ENCODE measurements at regions not wholly inside any gene's neighbourhood (a gene's known extent, or its start where the extent isn't known, plus 50 kb on each side); places are given as distances from the start of the nearest gene placed in this dataset.

DNA sequence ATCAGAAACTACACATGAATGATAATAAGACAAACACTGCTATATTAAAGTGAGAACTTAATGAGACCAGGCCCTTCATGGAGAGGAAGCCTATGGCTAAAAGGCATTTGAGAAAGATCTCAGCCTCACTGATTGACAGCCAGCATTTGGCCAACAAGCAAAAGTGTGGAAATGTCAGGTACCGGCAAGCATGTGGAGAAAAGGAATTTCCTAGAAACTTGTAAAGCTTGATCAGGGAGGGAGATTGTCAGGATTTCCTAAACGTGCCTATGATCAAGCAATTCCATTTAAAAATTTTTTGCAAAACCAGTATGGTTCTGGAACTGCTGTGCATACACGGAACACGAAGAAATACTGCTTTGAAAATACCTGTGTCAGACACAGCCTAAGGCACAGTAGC, 220.3 kb upstream of the ATP10A start:
- H3K4me3 Mint-ChIP-seq (ENCODE audit: unreplicated experiment) = peak overlapping the region; percentile 94
- no peaks in the 10 kb centered on the region for H3K9me3 Mint-ChIP-seq (ENCODE audit: unreplicated experiment)
- peaks cover 15% of the 10 kb centered on the region for H3K36me3 Mint-ChIP-seq (ENCODE audit: insufficient read depth, unreplicated experiment)
- no peaks in the 10 kb centered on the region for H3K4me1 ChIP-seq
- no peaks in the 10 kb centered on the region for H3K9me3 ChIP-seq
- DNase-seq = no peak
- TF ChIP-seq, protein P1, sequence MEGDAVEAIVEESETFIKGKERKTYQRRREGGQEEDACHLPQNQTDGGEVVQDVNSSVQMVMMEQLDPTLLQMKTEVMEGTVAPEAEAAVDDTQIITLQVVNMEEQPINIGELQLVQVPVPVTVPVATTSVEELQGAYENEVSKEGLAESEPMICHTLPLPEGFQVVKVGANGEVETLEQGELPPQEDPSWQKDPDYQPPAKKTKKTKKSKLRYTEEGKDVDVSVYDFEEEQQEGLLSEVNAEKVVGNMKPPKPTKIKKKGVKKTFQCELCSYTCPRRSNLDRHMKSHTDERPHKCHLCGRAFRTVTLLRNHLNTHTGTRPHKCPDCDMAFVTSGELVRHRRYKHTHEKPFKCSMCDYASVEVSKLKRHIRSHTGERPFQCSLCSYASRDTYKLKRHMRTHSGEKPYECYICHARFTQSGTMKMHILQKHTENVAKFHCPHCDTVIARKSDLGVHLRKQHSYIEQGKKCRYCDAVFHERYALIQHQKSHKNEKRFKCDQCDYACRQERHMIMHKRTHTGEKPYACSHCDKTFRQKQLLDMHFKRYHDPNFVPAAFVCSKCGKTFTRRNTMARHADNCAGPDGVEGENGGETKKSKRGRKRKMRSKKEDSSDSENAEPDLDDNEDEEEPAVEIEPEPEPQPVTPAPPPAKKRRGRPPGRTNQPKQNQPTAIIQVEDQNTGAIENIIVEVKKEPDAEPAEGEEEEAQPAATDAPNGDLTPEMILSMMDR (IDR thresholded peaks at IDR 0.05; ENCODE audit: insufficient read depth in 1 of 2, low read depth in 1 of 2, low read length in 1 of 2, severe bottlenecking in 1 of 2, unreplicated experiment in 1 of 2) = no peak
- no peaks in the 10 kb centered on the region for H3K27me3 ChIP-seq (replicated peaks; ENCODE audit: control insufficient read depth, insufficient read depth, low read length)
- POLR2A ChIA-PET = no interaction called here
- BruUV-seq (replicated peaks) = no TSS peak
- H3K27me3 Mint-ChIP-seq (ENCODE audit: insufficient read depth, unreplicated experiment) = peaks cover 3% of the 10 kb centered on the region
- H3K4me3 ChIP-seq (ENCODE audit: low read depth, low read length) = peak overlapping the region; percentile 63
- intact Hi-C loops (cut with micrococcal nuclease; ENCODE audit: unreplicated experiment) = no loop called here
- CTCF ChIA-PET = no interaction called here
- H3K27ac Mint-ChIP-seq (ENCODE audit: unreplicated experiment) = no peak overlapping the region
- no peaks in the 10 kb centered on the region for H3K36me3 ChIP-seq (ENCODE audit: control insufficient read depth, insufficient read depth, low read length)
- peaks cover 17% of the 10 kb centered on the region for H3K4me1 Mint-ChIP-seq (ENCODE audit: low read depth, unreplicated experiment)

DNA sequence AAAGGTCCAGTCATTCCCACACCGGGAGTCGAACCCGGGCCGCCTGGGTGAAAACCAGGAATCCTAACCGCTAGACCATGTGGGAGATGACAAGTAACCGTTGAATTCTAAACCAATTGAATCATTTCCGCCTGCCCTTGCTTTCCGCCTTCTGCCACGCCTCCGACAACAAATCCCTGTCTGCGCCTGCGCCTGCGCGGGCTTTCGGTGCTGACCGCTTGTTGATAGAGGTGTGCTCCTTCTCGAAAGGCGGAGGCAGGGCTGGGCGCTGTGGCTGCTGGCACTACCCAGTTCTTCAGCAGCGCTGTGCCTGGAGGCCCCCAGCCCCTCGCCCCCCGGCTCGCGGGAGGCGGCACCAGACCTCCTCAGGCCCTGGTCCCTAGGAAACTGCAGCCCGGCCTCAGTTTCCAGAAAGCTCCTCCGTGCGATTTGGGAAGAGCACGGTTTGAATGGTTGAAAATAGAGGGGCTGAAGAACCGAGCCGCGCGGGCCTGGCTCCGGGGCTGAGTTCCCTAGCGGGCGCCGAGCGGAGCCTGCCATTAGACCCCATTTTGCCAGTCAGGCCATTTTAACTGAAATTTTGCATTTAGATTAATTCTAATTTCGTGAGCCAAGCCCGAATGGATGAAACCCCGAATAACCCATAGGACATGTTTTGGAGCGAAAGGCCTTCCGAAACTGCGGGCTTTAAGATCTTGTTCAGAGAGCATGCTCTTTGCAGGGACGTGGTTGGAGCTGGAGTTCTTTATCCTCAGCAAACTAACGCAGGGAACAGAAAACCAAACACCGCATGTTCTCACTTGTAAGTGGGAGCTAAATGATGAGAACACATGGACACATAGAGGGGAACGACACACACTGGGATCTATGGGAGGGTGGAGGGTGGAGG, 219.3 kb upstream of the ATP10A start:
- TSS peak; percentile 27 for BruUV-seq (replicated peaks)
- peak overlapping the region; percentile 94 for H3K4me3 Mint-ChIP-seq (ENCODE audit: unreplicated experiment)
- Histone ChIP-seq H3K36me3 (ENCODE audit: control insufficient read depth, insufficient read depth, low read length) (no peaks in the 10 kb centered on the region), H3K9me3 (no peaks in the 10 kb centered on the region), H3K4me1 (no peaks in the 10 kb centered on the region), H3K27me3 (replicated peaks; ENCODE audit: control insufficient read depth, insufficient read depth, low read length) (no peaks in the 10 kb centered on the region), H3K4me3 (ENCODE audit: low read depth, low read length) (peak overlapping the region; percentile 63)
- H3K36me3 Mint-ChIP-seq (ENCODE audit: insufficient read depth, unreplicated experiment) = peaks cover 15% of the 10 kb centered on the region
- intact Hi-C loops (cut with micrococcal nuclease; ENCODE audit: unreplicated experiment) = loop anchor here (1.0 kb wide), 1 partner anchor 49 kb away; no protein-coding TSS in a partner anchor
- CTCF ChIA-PET = no interaction called here
- H3K9me3 Mint-ChIP-seq (ENCODE audit: unreplicated experiment) = no peaks in the 10 kb centered on the region
- POLR2A ChIA-PET = no interaction called here
- TF ChIP-seq, protein P1 (IDR thresholded peaks at IDR 0.05; ENCODE audit: insufficient read depth in 1 of 2, low read depth in 1 of 2, low read length in 1 of 2, severe bottlenecking in 1 of 2, unreplicated experiment in 1 of 2) = no peak
- peaks cover 3% of the 10 kb centered on the region for H3K27me3 Mint-ChIP-seq (ENCODE audit: insufficient read depth, unreplicated experiment)
- peak; percentile 97 to 98 for DNase-seq
- H3K4me1 Mint-ChIP-seq (ENCODE audit: low read depth, unreplicated experiment) = peaks cover 17% of the 10 kb centered on the region
- peak overlapping the region; percentile 89 for H3K27ac Mint-ChIP-seq (ENCODE audit: unreplicated experiment)

DNA sequence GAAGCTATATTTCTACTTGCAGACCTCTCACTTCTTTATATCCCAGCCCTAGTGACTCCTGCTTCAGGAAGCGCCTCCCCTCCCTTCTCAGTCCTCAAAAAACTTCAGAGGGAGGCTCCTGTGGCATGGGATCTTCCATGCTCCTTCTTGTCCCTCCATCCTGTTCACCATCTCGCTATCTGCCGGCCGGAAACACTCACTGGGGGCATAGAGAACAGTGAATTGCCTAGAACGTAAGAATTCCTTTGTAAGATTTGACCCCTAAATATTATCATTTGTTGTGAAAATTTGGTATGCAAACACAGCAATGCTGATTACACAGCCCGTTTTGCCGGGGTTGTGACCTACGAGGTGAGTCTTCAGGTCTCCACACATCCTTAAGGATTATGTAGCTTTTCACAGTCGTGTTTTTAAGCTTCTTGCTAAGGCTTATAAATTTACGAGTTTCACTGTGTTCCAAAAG, 218.7 kb upstream of the ATP10A start:
- H3K27ac Mint-ChIP-seq (ENCODE audit: unreplicated experiment) = peak overlapping the region; percentile 89
- H3K27me3 ChIP-seq (replicated peaks; ENCODE audit: control insufficient read depth, insufficient read depth, low read length) = no peaks in the 10 kb centered on the region
- intact Hi-C loops (cut with micrococcal nuclease; ENCODE audit: unreplicated experiment) = loop anchor here (1.0 kb wide), 1 partner anchor 48 kb away; no protein-coding TSS in a partner anchor
- no peaks in the 10 kb centered on the region for H3K9me3 ChIP-seq
- no peak for DNase-seq
- peaks cover 3% of the 10 kb centered on the region for H3K27me3 Mint-ChIP-seq (ENCODE audit: insufficient read depth, unreplicated experiment)
- TF ChIP-seq, protein P1 (IDR thresholded peaks at IDR 0.05; ENCODE audit: insufficient read depth in 1 of 2, low read depth in 1 of 2, low read length in 1 of 2, severe bottlenecking in 1 of 2, unreplicated experiment in 1 of 2) = no peak
- peaks cover 15% of the 10 kb centered on the region for H3K36me3 Mint-ChIP-seq (ENCODE audit: insufficient read depth, unreplicated experiment)
- no peaks in the 10 kb centered on the region for H3K9me3 Mint-ChIP-seq (ENCODE audit: unreplicated experiment)
- H3K4me1 ChIP-seq = no peaks in the 10 kb centered on the region
- H3K4me3 ChIP-seq (ENCODE audit: low read depth, low read length) = peak overlapping the region; percentile 26
- H3K4me1 Mint-ChIP-seq (ENCODE audit: low read depth, unreplicated experiment) = peaks cover 17% of the 10 kb centered on the region
- peak overlapping the region; percentile 94 for H3K4me3 Mint-ChIP-seq (ENCODE audit: unreplicated experiment)
- POLR2A ChIA-PET = no interaction called here
- CTCF ChIA-PET = no interaction called here
- no TSS peak for BruUV-seq (replicated peaks)
- no peaks in the 10 kb centered on the region for H3K36me3 ChIP-seq (ENCODE audit: control insufficient read depth, insufficient read depth, low read length)

Measured in Caco-2 (cell line).